D721Med (cell line): ENCODE measurements at regions not wholly inside any gene's neighbourhood (a gene's known extent, or its start where the extent isn't known, plus 50 kb on each side); places are given as distances from the start of the nearest gene placed in this dataset.

ENCODE experiments used
- DNase-seq: peaks from one replicate; pipeline ENCODE4 v3.0.0; 2011; ENCODE audit warnings: low spot score; ENCODE audit not compliant: insufficient read length
- FAIRE-seq: peaks from 2 replicates; lab custom pipeline; 2011; peaks lifted over from hg19 to GRCh38; lab: Jason Lieb, UNC
- CTCF ChIP-seq: IDR thresholded peaks from 2 replicates; pipeline ENCODE4 v1.5.1; 2012; ENCODE audit warnings: mild to moderate bottlenecking, control low read depth; ENCODE audit not compliant: insufficient read depth; ENCODE audit errors: missing control alignments

- no peak for DNase-seq
- no peak for TF ChIP-seq CTCF
- no peak for FAIRE-seq
Observed at GRCh38 chr21:23093259-23093658, 2095.1 kb downstream of the NCAM2 start.

GRCh38 chr21:23099185-23099584 lies 2101.0 kb downstream of the NCAM2 start:
- TF ChIP-seq CTCF, result no peak
- no peak for DNase-seq
- FAIRE-seq, result no peak

- no peak for TF ChIP-seq CTCF
- DNase-seq (no peak), FAIRE-seq (no peak)
Observed at GRCh38 chr21:23101111-23101510, 2102.9 kb downstream of the NCAM2 start.

- TF ChIP-seq CTCF, result no peak
- DNase-seq, result no peak
- no peak for FAIRE-seq
Observed at GRCh38 chr21:23108533-23108932, 2110.3 kb downstream of the NCAM2 start.

- no peak for DNase-seq
- no peak for FAIRE-seq
- no peak for TF ChIP-seq CTCF
Observed at GRCh38 chr21:23111070-23111600, 2112.9 kb downstream of the NCAM2 start.

GRCh38 chr21:23119491-23119890 lies 2121.3 kb downstream of the NCAM2 start:
- DNase-seq (no peak), FAIRE-seq (no peak)
- TF ChIP-seq CTCF, result no peak

GRCh38 chr21:23127973-23128372 lies 2129.8 kb downstream of the NCAM2 start:
- peak; percentile 3 for TF ChIP-seq CTCF
- no peak for DNase-seq
- no peak for FAIRE-seq
